IMR-90 (cell line): ENCODE measurements at regions not wholly inside any gene's neighbourhood (a gene's known extent, or its start where the extent isn't known, plus 50 kb on each side); places are given as distances from the start of the nearest gene placed in this dataset.

Source experiments
- ATAC-seq: fragments of 200-7000 bp; cut with Tn5 transposase; 2 replicates; pipeline ENCODE4 v1.9.1; 2020; ENCODE audit warnings: low read depth, mild to moderate bottlenecking, moderate library complexity
- BruUV-seq: library from RNA; stranded (reverse); fragments of 400-500 nt; replicated peaks from 2 replicates; lab custom pipeline; 2021; lab: Mats Ljungman, UMichigan
- CTCF ChIA-PET: fragments of 300-600 bp; formaldehyde crosslinking; extraction: SDS; loops from one replicate; lab custom pipeline; 2021; ENCODE audit warnings: antibody characterized with exemption; lab: Yijun Ruan, JAX
- POLR2A ChIA-PET: fragments of 300-600 bp; sonication (Branson Sonifier 250); formaldehyde crosslinking; loops from one replicate; lab custom pipeline; 2022; ENCODE audit warnings: antibody characterized with exemption; ENCODE audit not compliant: unreplicated experiment; lab: Charles Lee
- DNase-seq: peaks from one replicate; pipeline ENCODE4 v3.0.0; 2013
- H2AFZ ChIP-seq: replicated peaks from 2 replicates; pipeline ENCODE3; 2013; ENCODE audit warnings: low read length, mild to moderate bottlenecking; ENCODE audit not compliant: poor library complexity
- H2AK5ac ChIP-seq: 2 replicates; pipeline ENCODE4 v1.6.1; 2013; ENCODE audit warnings: low read depth, low read length, inconsistent platforms
- H2AK9ac ChIP-seq: replicated peaks from 2 replicates; pipeline ENCODE3; 2013; ENCODE audit warnings: mild to moderate bottlenecking, low read depth, low read length, moderate library complexity; ENCODE audit not compliant: poor library complexity
- H2BK120ac ChIP-seq: 2 replicates; pipeline ENCODE4 v1.6.1; 2013; ENCODE audit warnings: low read depth, low read length, inconsistent platforms
- H2BK15ac ChIP-seq: 3 replicates; pipeline ENCODE4 v1.6.1; 2013; ENCODE audit warnings: low read depth, low read length, inconsistent platforms
- H2BK20ac ChIP-seq: 2 replicates; pipeline ENCODE4 v1.6.1; 2013; ENCODE audit warnings: low read depth, mild to moderate bottlenecking, inconsistent platforms, low read length, moderate library complexity
- H2BK5ac ChIP-seq: 2 replicates; pipeline ENCODE4 v1.6.1; 2013; ENCODE audit warnings: mild to moderate bottlenecking, low read depth, low read length, inconsistent platforms; ENCODE audit not compliant: poor library complexity, severe bottlenecking
- H3K14ac ChIP-seq: replicated peaks from 2 replicates; pipeline ENCODE4 v1.6.1; 2013; ENCODE audit warnings: low read depth, low read length, inconsistent platforms
- H3K18ac ChIP-seq: 2 replicates; pipeline ENCODE4 v1.6.1; 2013; ENCODE audit warnings: low read depth, low read length, control low read depth
- H3K23ac ChIP-seq: 2 replicates; pipeline ENCODE4 v1.6.1; 2013; ENCODE audit warnings: low read depth, low read length, inconsistent platforms
- H3K27ac ChIP-seq: 2 replicates; pipeline ENCODE4 v1.5.1; 2013; ENCODE audit warnings: mild to moderate bottlenecking, control low read depth, low read length; ENCODE audit not compliant: insufficient read depth
- H3K27me3 ChIP-seq: 2 replicates; pipeline ENCODE4 v1.6.1; 2013; ENCODE audit warnings: low read length; ENCODE audit not compliant: control insufficient read depth, insufficient read depth
- H3K36me3 ChIP-seq: 2 replicates; pipeline ENCODE4 v1.6.1; 2013; ENCODE audit warnings: low read length, mixed read lengths; ENCODE audit not compliant: control insufficient read depth, insufficient read depth
- H3K4ac ChIP-seq: 2 replicates; pipeline ENCODE4 v1.6.1; 2013; ENCODE audit warnings: low read depth, low read length, inconsistent platforms
- H3K4me1 ChIP-seq: 2 replicates; pipeline ENCODE4 v1.6.1; 2013; ENCODE audit warnings: low read length, mixed read lengths; ENCODE audit not compliant: control insufficient read depth, insufficient read depth
- H3K4me2 ChIP-seq: 2 replicates; pipeline ENCODE4 v1.6.1; 2013; ENCODE audit warnings: low read depth, mild to moderate bottlenecking, control low read depth, low read length, moderate library complexity
- H3K4me3 ChIP-seq: 2 replicates; pipeline ENCODE4 v1.5.1; 2013; ENCODE audit warnings: low read depth, mild to moderate bottlenecking, control low read depth, low read length, moderate library complexity; ENCODE audit not compliant: insufficient read depth
- H3K56ac ChIP-seq: 2 replicates; pipeline ENCODE4 v1.6.1; 2013; ENCODE audit warnings: low read length, inconsistent platforms; ENCODE audit not compliant: insufficient read depth; ENCODE audit errors: extremely low read depth
- H3K79me1 ChIP-seq, 2 experiments: 2 replicates each; pipeline ENCODE4 v1.6.1; 2013; ENCODE audit warnings: low read length in 2 of 2, inconsistent platforms in 1 of 2, low read depth in 1 of 2
- H3K9ac ChIP-seq: 2 replicates; pipeline ENCODE4 v1.6.1; 2013; ENCODE audit warnings: low read depth, low read length, control low read depth
- H3K9me1 ChIP-seq: 2 replicates; pipeline ENCODE4 v1.6.1; 2013; ENCODE audit warnings: low read length, inconsistent platforms; ENCODE audit not compliant: insufficient read depth
- H3K9me3 ChIP-seq: 2 replicates; pipeline ENCODE4 v1.6.1; 2013; ENCODE audit warnings: low read length; ENCODE audit not compliant: control insufficient read depth, insufficient read depth
- H4K20me1 ChIP-seq: 2 replicates; pipeline ENCODE4 v1.6.1; 2013; ENCODE audit warnings: low read length, inconsistent platforms; ENCODE audit not compliant: insufficient read depth
- H4K5ac ChIP-seq: 2 replicates; pipeline ENCODE4 v1.6.1; 2013; ENCODE audit warnings: mild to moderate bottlenecking, low read depth, low read length, control low read depth
- H4K8ac ChIP-seq, 2 experiments: 2 replicates each; pipeline ENCODE4 v1.6.1; 2013; ENCODE audit warnings: low read depth in 2 of 2, low read length in 2 of 2, control low read depth in 1 of 2, inconsistent platforms in 1 of 2
- H4K91ac ChIP-seq: 2 replicates; pipeline ENCODE4 v1.6.1; 2013; ENCODE audit warnings: low read depth, low read length, inconsistent platforms; ENCODE audit not compliant: insufficient read depth
- dilution Hi-C: fragments of 300-500 bp; cut with HindIII; formaldehyde crosslinking; loops from one replicate; pipeline ENCODE4 v1.14.3; 2018; ENCODE audit warnings: low sequenced_read_pairs; ENCODE audit not compliant: unreplicated experiment
- in situ Hi-C: fragments of 300-500 bp; cut with MboI; formaldehyde crosslinking; loops from 3 replicates; pipeline ENCODE4 v1.14.3; 2019; ENCODE audit warnings: low sequenced_read_pairs, inconsistent platforms, mixed read lengths
- intact Hi-C: fragments of 100-400 bp; cut with micrococcal nuclease; formaldehyde crosslinking; loops from 2 replicates; pipeline ENCODE4 v1.10.0; 2022
- TF ChIP-seq, protein P1 (sequence below): fragments of 150-350 bp; IDR thresholded peaks from 2 replicates; pipeline ENCODE4 v1.6.1; 2016; ENCODE audit warnings: low read depth, mild to moderate bottlenecking, low read length, moderate library complexity, borderline replicate concordance

DNA sequence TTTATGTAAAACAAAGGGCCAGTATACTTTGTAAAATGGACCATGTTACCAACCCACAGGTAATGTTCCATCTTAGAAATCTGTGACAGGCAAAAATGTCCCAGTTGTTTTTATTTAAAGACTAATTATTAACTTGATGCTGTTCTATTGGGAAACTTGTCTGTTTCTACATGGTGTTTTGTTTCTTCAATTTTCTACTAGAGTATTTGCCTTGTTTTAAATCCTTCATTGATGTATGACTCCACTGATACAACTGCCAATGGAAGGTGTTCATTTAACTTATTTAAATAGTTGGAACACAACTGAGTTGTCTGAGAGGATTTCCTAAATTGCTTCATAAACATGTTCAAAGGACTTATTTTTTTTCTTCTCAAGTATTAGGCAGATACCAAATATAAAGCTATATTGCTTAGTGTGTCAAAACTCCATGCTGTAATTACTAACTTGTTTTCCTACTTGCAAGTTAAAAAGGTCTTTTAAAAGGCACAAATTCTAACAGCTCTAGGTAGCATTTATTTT, 152.0 kb upstream of the XPO1 start:
- H3K27me3 ChIP-seq = no peaks in the 10 kb centered on the region
- H2BK120ac ChIP-seq = no peak overlapping the region
- H3K9me3 ChIP-seq = no peaks in the 10 kb centered on the region
- no peak overlapping the region for H3K4me2 ChIP-seq
- H2AFZ ChIP-seq = no peak overlapping the region
- H3K79me1 ChIP-seq = no peaks in the 10 kb centered on the region
- H2BK15ac ChIP-seq = no peak overlapping the region
- H3K36me3 ChIP-seq = no peaks in the 10 kb centered on the region
- no peak overlapping the region for H3K18ac ChIP-seq
- dilution Hi-C loops (no loop called here), intact Hi-C loops (loop anchor here (5.0 kb wide), 1 partner anchor 62 kb away; no protein-coding TSS in a partner anchor), in situ Hi-C loops (no loop called here)
- H3K4ac ChIP-seq = no peak overlapping the region
- no peak overlapping the region for H2AK9ac ChIP-seq
- no peak overlapping the region for H3K23ac ChIP-seq
- no peak overlapping the region for H4K5ac ChIP-seq
- H3K14ac ChIP-seq = no peak overlapping the region
- H4K91ac ChIP-seq = no peak overlapping the region
- H3K27ac ChIP-seq = no peak overlapping the region
- H2AK5ac ChIP-seq = no peak overlapping the region
- CTCF ChIA-PET = no interaction called here
- H4K20me1 ChIP-seq = no peaks in the 10 kb centered on the region
- no peaks in the 10 kb centered on the region for H3K4me1 ChIP-seq
- H2BK5ac ChIP-seq = no peak overlapping the region
- no peak overlapping the region for H3K56ac ChIP-seq
- POLR2A ChIA-PET = no interaction called here
- BruUV-seq = no TSS peak
- no peak overlapping the region for H4K8ac ChIP-seq
- TF ChIP-seq, protein P1, sequence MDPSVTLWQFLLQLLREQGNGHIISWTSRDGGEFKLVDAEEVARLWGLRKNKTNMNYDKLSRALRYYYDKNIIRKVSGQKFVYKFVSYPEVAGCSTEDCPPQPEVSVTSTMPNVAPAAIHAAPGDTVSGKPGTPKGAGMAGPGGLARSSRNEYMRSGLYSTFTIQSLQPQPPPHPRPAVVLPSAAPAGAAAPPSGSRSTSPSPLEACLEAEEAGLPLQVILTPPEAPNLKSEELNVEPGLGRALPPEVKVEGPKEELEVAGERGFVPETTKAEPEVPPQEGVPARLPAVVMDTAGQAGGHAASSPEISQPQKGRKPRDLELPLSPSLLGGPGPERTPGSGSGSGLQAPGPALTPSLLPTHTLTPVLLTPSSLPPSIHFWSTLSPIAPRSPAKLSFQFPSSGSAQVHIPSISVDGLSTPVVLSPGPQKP = no peak
- H3K4me3 ChIP-seq = no peak overlapping the region
- no peak overlapping the region for H3K9ac ChIP-seq
- no peak overlapping the region for H2BK20ac ChIP-seq
- peaks cover 8% of the 10 kb centered on the region for H3K9me1 ChIP-seq
- ATAC-seq (no peak), DNase-seq (no peak)
